Raji (cell line): ENCODE measurements at regions not wholly inside any gene's neighbourhood (a gene's known extent, or its start where the extent isn't known, plus 50 kb on each side); places are given as distances from the start of the nearest gene placed in this dataset.

Experiments used
- POLR2A ChIP-seq: IDR thresholded peaks from 2 replicates; pipeline ENCODE4 v1.6.1; 2011; ENCODE audit warnings: low read depth, low read length, control low read depth; ENCODE audit not compliant: insufficient read depth

- no peak for TF ChIP-seq POLR2A
These were observed 560.4 kb downstream of the TBC1D22A start for GRCh38 chr22:47322854-47323253.

- no peak for TF ChIP-seq POLR2A
These were observed 558.1 kb downstream of the TBC1D22A start for GRCh38 chr22:47320560-47320959.

GRCh38 chr22:47318041-47318737 lies 555.7 kb downstream of the TBC1D22A start:
- TF ChIP-seq POLR2A, result no peak

GRCh38 chr22:47315862-47316419 lies 553.5 kb downstream of the TBC1D22A start:
- TF ChIP-seq POLR2A, result no peak

GRCh38 chr22:47310601-47311000 lies 548.2 kb downstream of the TBC1D22A start:
- no peak for TF ChIP-seq POLR2A

- no peak for TF ChIP-seq POLR2A
These were observed 547.5 kb downstream of the TBC1D22A start for GRCh38 chr22:47309946-47310345.

- no peak for TF ChIP-seq POLR2A
These were observed 547.0 kb downstream of the TBC1D22A start for GRCh38 chr22:47309476-47309875.

- TF ChIP-seq POLR2A, result no peak
These were observed 546.4 kb downstream of the TBC1D22A start for GRCh38 chr22:47308886-47309285.

GRCh38 chr22:47307822-47308221 lies 545.4 kb downstream of the TBC1D22A start:
- TF ChIP-seq POLR2A, result no peak

GRCh38 chr22:47307326-47307725 lies 544.9 kb downstream of the TBC1D22A start:
- no peak for TF ChIP-seq POLR2A

GRCh38 chr22:47304854-47305253 lies 542.4 kb downstream of the TBC1D22A start:
- no peak for TF ChIP-seq POLR2A

- no peak for TF ChIP-seq POLR2A
These were observed 541.9 kb downstream of the TBC1D22A start for GRCh38 chr22:47304191-47304831.

- TF ChIP-seq POLR2A, result no peak
These were observed 540.9 kb downstream of the TBC1D22A start for GRCh38 chr22:47303161-47303890.

- no peak for TF ChIP-seq POLR2A
These were observed 539.5 kb downstream of the TBC1D22A start for GRCh38 chr22:47301820-47302475.

- TF ChIP-seq POLR2A, result no peak
These were observed 538.4 kb downstream of the TBC1D22A start for GRCh38 chr22:47300698-47301405.
